Gastrocnemius medialis (tissue), 4 donors: ENCODE measurements at regions not wholly inside any gene's neighbourhood (a gene's known extent, or its start where the extent isn't known, plus 50 kb on each side); places are given as distances from the start of the nearest gene placed in this dataset.

Source experiments
- CTCF ChIP-seq, 5 experiments: fragments of 450-650 bp in 3 of 5; fragments of 200-600 bp in 2 of 5; sonication (generic) in 2 of 5; IDR thresholded peaks in 4 of 5; conservative IDR thresholded peaks in 1 of 5; 1 replicate in 4 of 5; 2 replicates in 1 of 5; pipeline ENCODE4 v1.5.1; 2016 to 2019; ENCODE audit warnings: antibody characterized with exemption in 5 of 5, mild to moderate bottlenecking in 3 of 5, moderate library complexity in 3 of 5
- POLR2A ChIP-seq, 2 donors: fragments of 450-650 bp; IDR thresholded peaks; one replicate each; pipeline ENCODE4 v1.6.1; 2017; ENCODE audit warnings: antibody characterized with exemption in 2 of 2, mild to moderate bottlenecking in 2 of 2, moderate library complexity in 2 of 2

- no peak for TF ChIP-seq POLR2A (IDR thresholded peaks at IDR 0.05)
- no peak for TF ChIP-seq CTCF (IDR thresholded peaks at IDR 0.05 in 4 of 5, conservative IDR thresholded peaks at IDR 0.05 in 1 of 5)
Measured at GRCh38 chr16:73205153-73205886, 157.4 kb upstream of the ZFHX3 start.
